Common myeloid progenitor, CD34-positive (primary cell): ENCODE measurements at regions not wholly inside any gene's neighbourhood (a gene's known extent, or its start where the extent isn't known, plus 50 kb on each side); places are given as distances from the start of the nearest gene placed in this dataset.

Source experiments
- CTCF ChIA-PET: fragments of 350-600 bp; sonication (Branson Sonifier 250); formaldehyde crosslinking; loops from one replicate; lab custom pipeline; 2021; ENCODE audit warnings: antibody characterized with exemption; lab: Charles Lee
- POLR2A ChIA-PET: fragments of 350-600 bp; sonication (Branson Sonifier 250); formaldehyde crosslinking; loops from one replicate; lab custom pipeline; 2021; ENCODE audit warnings: antibody characterized with exemption; lab: Charles Lee
- DNase-seq, 3 donors: peaks; one replicate each; pipeline versions ENCODE4 v3.0.0 to v3.0.0-alpha.2; 2013
- H3K27ac ChIP-seq, 2 experiments: 1 replicate in 1 of 2; 2 replicates in 1 of 2; pipeline ENCODE4 v1.7.0; 2013; ENCODE audit warnings: inconsistent platforms in 2 of 2, low read length in 2 of 2, mild to moderate bottlenecking in 2 of 2, low read depth in 1 of 2, moderate library complexity in 1 of 2; ENCODE audit not compliant: severe bottlenecking in 2 of 2, insufficient read depth in 1 of 2, poor library complexity in 1 of 2
- H3K27me3 ChIP-seq, 5 experiments: replicated peaks in 2 of 5; 1 replicate in 3 of 5; 2 replicates in 2 of 5; pipeline versions ENCODE4 v1.6.1 to v1.7.0; 2013; ENCODE audit warnings: low read length in 4 of 5, mild to moderate bottlenecking in 2 of 5, moderate library complexity in 2 of 5, inconsistent platforms in 1 of 5; ENCODE audit not compliant: insufficient read depth in 5 of 5, control insufficient read depth in 4 of 5
- H3K36me3 ChIP-seq, 4 experiments: 1 replicate in 2 of 4; 2 replicates in 2 of 4; pipeline versions ENCODE4 v1.6.1 to v1.7.0; 2013; ENCODE audit warnings: low read length in 3 of 4, control low read depth in 1 of 4, mild to moderate bottlenecking in 1 of 4; ENCODE audit not compliant: control insufficient read depth in 4 of 4, insufficient read depth in 4 of 4
- H3K4me1 ChIP-seq, 4 experiments: 1 replicate in 3 of 4; 2 replicates in 1 of 4; pipeline versions ENCODE4 v1.6.1 to v1.7.1; 2013; ENCODE audit warnings: low read length in 3 of 4, mild to moderate bottlenecking in 3 of 4, control low read depth in 1 of 4, inconsistent platforms in 1 of 4, moderate library complexity in 1 of 4; ENCODE audit not compliant: control insufficient read depth in 4 of 4, insufficient read depth in 4 of 4; ENCODE audit errors: control extremely low read depth in 1 of 4
- H3K4me3 ChIP-seq, 7 experiments: 1 replicate in 4 of 7; 2 replicates in 3 of 7; pipeline versions ENCODE4 v1.5.1 to v1.7.0; 2013; ENCODE audit warnings: mild to moderate bottlenecking in 7 of 7, low read length in 6 of 7, moderate library complexity in 6 of 7, inconsistent platforms in 2 of 7, low read depth in 2 of 7, control low read depth in 1 of 7; ENCODE audit not compliant: insufficient read depth in 4 of 7, control insufficient read depth in 1 of 7; ENCODE audit errors: extremely low read depth in 1 of 7
- H3K9me3 ChIP-seq, 5 experiments: 1 replicate in 4 of 5; 2 replicates in 1 of 5; pipeline versions ENCODE4 v1.6.1 to v1.7.1; 2013; ENCODE audit warnings: low read length in 4 of 5, mild to moderate bottlenecking in 2 of 5, inconsistent platforms in 1 of 5, low read depth in 1 of 5, moderate library complexity in 1 of 5; ENCODE audit not compliant: control insufficient read depth in 4 of 5, insufficient read depth in 2 of 5; ENCODE audit errors: control extremely low read depth in 1 of 5
- WGBS: methylation state at CpG from one replicate; pipeline ENCODE4 v1.1.5; 2013; ENCODE audit not compliant: insufficient coverage; 5-methylcytosine and 5-hydroxymethylcytosine counted together

- WGBS, result 82% methylated on average over 4 of the region's 7 CpGs
- no peak overlapping the region for H3K4me3 ChIP-seq
- H3K4me1 ChIP-seq, result no peaks in the 10 kb centered on the region
Measured at GRCh38 chr10:104584541-104584940, 56.5 kb upstream of the SORCS3 start.

GRCh38 chr10:104587751-104588150 lies 53.3 kb upstream of the SORCS3 start:
- H3K27ac ChIP-seq, result no peak overlapping the region
- CTCF ChIA-PET, result no interaction called here
- POLR2A ChIA-PET, result no interaction called here
- H3K9me3 ChIP-seq, result peaks cover 0 to 2% (median 0%) of the 10 kb centered on the region in 5 experiments
- peaks cover 0 to 4% (median 0%) of the 10 kb centered on the region in 5 experiments for H3K27me3 ChIP-seq
- DNase-seq, result no peak
- no CpG with 5 or more reads among the region's 2 CpGs for WGBS
- no peaks in the 10 kb centered on the region for H3K4me1 ChIP-seq
- no peaks in the 10 kb centered on the region for H3K36me3 ChIP-seq
- no peak overlapping the region for H3K4me3 ChIP-seq

More at GRCh38 chr10:104584541-104584940, 56.5 kb upstream of the SORCS3 start:
- DNase-seq, result no peak
- no peak overlapping the region for H3K27ac ChIP-seq
- H3K36me3 ChIP-seq, result no peaks in the 10 kb centered on the region
- peaks cover 0 to 10% (median 0%) of the 10 kb centered on the region in 5 experiments for H3K27me3 ChIP-seq
- ChIA-PET POLR2A (no interaction called here), CTCF (no interaction called here)
- H3K9me3 ChIP-seq, result peaks cover 0 to 2% (median 0%) of the 10 kb centered on the region in 5 experiments

- no peak for DNase-seq
- ChIA-PET CTCF (no interaction called here), POLR2A (no interaction called here)
- H3K27ac ChIP-seq, result no peak overlapping the region
- H3K36me3 ChIP-seq, result no peaks in the 10 kb centered on the region
- 100% methylated on average over 4 of the region's 4 CpGs for WGBS
- H3K4me1 ChIP-seq, result no peaks in the 10 kb centered on the region
- peaks cover 0 to 2% (median 0%) of the 10 kb centered on the region in 5 experiments for H3K9me3 ChIP-seq
- H3K27me3 ChIP-seq, result peaks cover 0 to 3% (median 0%) of the 10 kb centered on the region in 5 experiments
- no peak overlapping the region for H3K4me3 ChIP-seq
Measured at GRCh38 chr10:104589431-104589830, 51.7 kb upstream of the SORCS3 start.

GRCh38 chr10:104589871-104590270 lies 51.2 kb upstream of the SORCS3 start:
- no peak for DNase-seq
- no peak overlapping the region for H3K4me3 ChIP-seq
- H3K9me3 ChIP-seq, result peaks cover 0 to 2% (median 0%) of the 10 kb centered on the region in 5 experiments
- H3K27me3 ChIP-seq, result peaks cover 0 to 2% (median 0%) of the 10 kb centered on the region in 5 experiments
- WGBS, result 79% methylated on average over 2 of the region's 4 CpGs
- H3K4me1 ChIP-seq, result no peaks in the 10 kb centered on the region
- no peak overlapping the region for H3K27ac ChIP-seq
- ChIA-PET POLR2A (no interaction called here), CTCF (no interaction called here)
- H3K36me3 ChIP-seq, result no peaks in the 10 kb centered on the region
